ENCODE measurements at regions not wholly inside any gene's neighbourhood (a gene's known extent, or its start where the extent isn't known, plus 50 kb on each side); places are given as distances from the start of the nearest gene placed in this dataset.

- no peak for TF ChIP-seq CTCF (IDR thresholded peaks at IDR 0.05; ENCODE audit: low read depth, low read length, missing control alignments)
- H3K4me3 ChIP-seq (replicated peaks; ENCODE audit: low read depth, low read length), result no peak overlapping the region
- DNase-seq (ENCODE audit: extremely low read depth, low read depth), result no peak
These were observed 480.2 kb upstream of the KLF4 start for GRCh38 chr9:107969727-107970126.

- no peak for DNase-seq (ENCODE audit: extremely low read depth, low read depth)
These were observed 479.6 kb upstream of the KLF4 start for GRCh38 chr9:107969141-107969540.

GRCh38 chr9:107963246-107963645 is 473.7 kb upstream of the KLF4 start:
- TF ChIP-seq CTCF (IDR thresholded peaks at IDR 0.05; ENCODE audit: low read depth, low read length, missing control alignments), result no peak
- DNase-seq (ENCODE audit: extremely low read depth, low read depth), result no peak
- no peak overlapping the region for H3K4me3 ChIP-seq (replicated peaks; ENCODE audit: low read depth, low read length)

More at GRCh38 chr9:107969141-107969540, 479.6 kb upstream of the KLF4 start:
- no peak for TF ChIP-seq CTCF (IDR thresholded peaks at IDR 0.05; ENCODE audit: low read depth, low read length, missing control alignments)
- H3K4me3 ChIP-seq (replicated peaks; ENCODE audit: low read depth, low read length), result no peak overlapping the region

- H3K4me3 ChIP-seq (replicated peaks; ENCODE audit: low read depth, low read length), result no peak overlapping the region
- TF ChIP-seq CTCF (IDR thresholded peaks at IDR 0.05; ENCODE audit: low read depth, low read length, missing control alignments), result no peak
- DNase-seq (ENCODE audit: extremely low read depth, low read depth), result no peak
These were observed 471.3 kb upstream of the KLF4 start for GRCh38 chr9:107960916-107961315.

- DNase-seq (ENCODE audit: extremely low read depth, low read depth), result no peak
- no peak overlapping the region for H3K4me3 ChIP-seq (replicated peaks; ENCODE audit: low read depth, low read length)
- no peak for TF ChIP-seq CTCF (IDR thresholded peaks at IDR 0.05; ENCODE audit: low read depth, low read length, missing control alignments)
These were observed 464.7 kb upstream of the KLF4 start for GRCh38 chr9:107954312-107954711.

- TF ChIP-seq CTCF (IDR thresholded peaks at IDR 0.05; ENCODE audit: low read depth, low read length, missing control alignments), result no peak
- H3K4me3 ChIP-seq (replicated peaks; ENCODE audit: low read depth, low read length), result no peak overlapping the region
- DNase-seq (ENCODE audit: extremely low read depth, low read depth), result no peak
These were observed 464.1 kb upstream of the KLF4 start for GRCh38 chr9:107953556-107954125.

- DNase-seq (ENCODE audit: extremely low read depth, low read depth), result no peak
- TF ChIP-seq CTCF (IDR thresholded peaks at IDR 0.05; ENCODE audit: low read depth, low read length, missing control alignments), result no peak
- H3K4me3 ChIP-seq (replicated peaks; ENCODE audit: low read depth, low read length), result no peak overlapping the region
These were observed 463.2 kb upstream of the KLF4 start for GRCh38 chr9:107952773-107953172.

Data from HFF-Myc (cell line).